ENCODE measurements at regions not wholly inside any gene's neighbourhood (a gene's known extent, or its start where the extent isn't known, plus 50 kb on each side); places are given as distances from the start of the nearest gene placed in this dataset.
"Not testable (repeated sequence)": the region's sequence is repeated elsewhere in the genome, so short reads cannot be mapped to it uniquely, and the experiment has no call there.

- no TSS peak for BruUV-seq (replicated peaks)
- H3K4me3 Mint-ChIP-seq (ENCODE audit: low read depth, unreplicated experiment): no peak overlapping the region
- CTCF ChIA-PET: interaction anchor here (0.5 to 6.6 kb wide), 15 partner anchors 17 to 820 kb away, joined by 3 to 118 read pairs (median 3); no protein-coding TSS in a partner anchor
Measured at GRCh38 chr2:71923887-71924533, 223.7 kb downstream of the CYP26B1 start.

DNA sequence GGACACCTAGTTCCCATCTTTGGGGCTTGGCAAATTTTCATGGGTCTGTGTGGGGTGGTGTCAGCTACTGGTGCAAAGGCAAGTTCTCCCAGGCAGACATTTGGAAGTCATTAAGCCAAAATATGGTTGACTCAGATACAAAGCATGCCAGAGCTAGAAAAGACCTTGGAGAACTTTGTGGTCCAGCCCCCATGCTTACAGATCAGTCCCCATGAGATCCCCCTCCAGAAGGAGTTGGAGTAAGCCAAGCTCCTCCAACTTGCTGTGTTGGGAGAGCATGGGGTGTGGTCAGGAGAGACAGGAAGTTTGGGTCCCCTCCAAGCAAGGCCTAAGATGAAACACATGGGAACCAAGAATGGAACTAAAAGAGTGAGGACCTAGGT is 224.5 kb downstream of the CYP26B1 start:
- CTCF ChIA-PET: interaction anchor here (1.3 to 6.6 kb wide), 2 partner anchors 217 to 226 kb away, joined by 3 to 118 read pairs; no protein-coding TSS in a partner anchor
- no peaks in the 10 kb centered on the region for H3K36me3 Mint-ChIP-seq (ENCODE audit: insufficient read depth, unreplicated experiment)
- no peak overlapping the region for H3K27ac Mint-ChIP-seq (ENCODE audit: unreplicated experiment)
- H3K4me3 Mint-ChIP-seq (ENCODE audit: low read depth, unreplicated experiment): no peak overlapping the region
- H3K4me1 Mint-ChIP-seq (ENCODE audit: low read depth, unreplicated experiment): no peaks in the 10 kb centered on the region
- intact Hi-C loops (cut with micrococcal nuclease; ENCODE audit: unreplicated experiment): loop anchor here (5.0 kb wide), 1 partner anchor 824 kb away; no protein-coding TSS in a partner anchor
- peaks cover 18% of the 10 kb centered on the region for H3K27me3 Mint-ChIP-seq (ENCODE audit: unreplicated experiment)
- TF ChIP-seq, protein P1, sequence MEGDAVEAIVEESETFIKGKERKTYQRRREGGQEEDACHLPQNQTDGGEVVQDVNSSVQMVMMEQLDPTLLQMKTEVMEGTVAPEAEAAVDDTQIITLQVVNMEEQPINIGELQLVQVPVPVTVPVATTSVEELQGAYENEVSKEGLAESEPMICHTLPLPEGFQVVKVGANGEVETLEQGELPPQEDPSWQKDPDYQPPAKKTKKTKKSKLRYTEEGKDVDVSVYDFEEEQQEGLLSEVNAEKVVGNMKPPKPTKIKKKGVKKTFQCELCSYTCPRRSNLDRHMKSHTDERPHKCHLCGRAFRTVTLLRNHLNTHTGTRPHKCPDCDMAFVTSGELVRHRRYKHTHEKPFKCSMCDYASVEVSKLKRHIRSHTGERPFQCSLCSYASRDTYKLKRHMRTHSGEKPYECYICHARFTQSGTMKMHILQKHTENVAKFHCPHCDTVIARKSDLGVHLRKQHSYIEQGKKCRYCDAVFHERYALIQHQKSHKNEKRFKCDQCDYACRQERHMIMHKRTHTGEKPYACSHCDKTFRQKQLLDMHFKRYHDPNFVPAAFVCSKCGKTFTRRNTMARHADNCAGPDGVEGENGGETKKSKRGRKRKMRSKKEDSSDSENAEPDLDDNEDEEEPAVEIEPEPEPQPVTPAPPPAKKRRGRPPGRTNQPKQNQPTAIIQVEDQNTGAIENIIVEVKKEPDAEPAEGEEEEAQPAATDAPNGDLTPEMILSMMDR (IDR thresholded peaks at IDR 0.05; ENCODE audit: unreplicated experiment): no peak
- no peak for DNase-seq
- BruUV-seq (replicated peaks): no TSS peak
- H3K9me3 Mint-ChIP-seq (ENCODE audit: low read depth, unreplicated experiment): peaks cover 4% of the 10 kb centered on the region

More at GRCh38 chr2:71923887-71924533, 223.7 kb downstream of the CYP26B1 start:
- Mint-ChIP-seq H3K27ac (ENCODE audit: unreplicated experiment) (no peak overlapping the region), H3K9me3 (ENCODE audit: low read depth, unreplicated experiment) (no peaks in the 10 kb centered on the region), H3K36me3 (ENCODE audit: insufficient read depth, unreplicated experiment) (no peaks in the 10 kb centered on the region), H3K27me3 (ENCODE audit: unreplicated experiment) (peaks cover 18% of the 10 kb centered on the region), H3K4me1 (ENCODE audit: low read depth, unreplicated experiment) (no peaks in the 10 kb centered on the region)
- intact Hi-C loops (cut with micrococcal nuclease; ENCODE audit: unreplicated experiment): loop anchor here (1.0 to 5.0 kb wide), 3 partner anchors 226 to 823 kb away; no protein-coding TSS in a partner anchor
- peak; percentile 77 for DNase-seq
- TF ChIP-seq, protein P1 (IDR thresholded peaks at IDR 0.05; ENCODE audit: unreplicated experiment): peak; percentile 79

DNA sequence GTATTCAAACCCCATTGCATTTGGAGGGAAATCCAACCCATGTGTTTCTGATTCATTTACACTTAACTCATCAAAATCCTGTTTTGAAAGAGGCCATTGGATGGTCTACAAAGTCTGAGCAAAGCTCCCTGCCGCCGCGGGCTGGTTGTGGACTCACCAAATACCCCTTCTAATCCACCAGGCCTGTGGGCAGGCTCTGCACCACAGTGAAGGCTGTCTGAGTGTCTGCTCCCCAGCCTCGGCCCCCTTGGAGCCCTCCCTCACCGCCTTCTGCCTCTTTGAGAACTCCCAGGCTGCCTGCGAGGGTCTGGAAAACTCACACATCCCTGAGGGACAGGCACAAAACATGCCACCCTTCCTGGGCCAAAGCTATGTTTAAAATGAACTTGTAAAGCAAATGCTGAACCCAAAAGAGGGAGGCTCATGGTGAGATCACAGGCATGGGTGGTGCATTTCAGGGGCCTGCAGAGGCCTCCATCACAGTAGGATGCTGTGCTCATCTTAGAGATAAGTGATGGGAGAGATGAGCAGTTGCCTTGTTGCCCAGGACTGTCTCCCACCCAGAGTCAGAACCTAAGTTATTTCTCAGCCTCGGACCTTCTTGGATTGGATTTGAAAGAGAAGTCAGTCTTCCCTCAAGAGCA is 225.0 kb downstream of the CYP26B1 start:
- Mint-ChIP-seq H3K27ac (ENCODE audit: unreplicated experiment) (no peak overlapping the region), H3K36me3 (ENCODE audit: insufficient read depth, unreplicated experiment) (no peaks in the 10 kb centered on the region), H3K9me3 (ENCODE audit: low read depth, unreplicated experiment) (peaks cover 4% of the 10 kb centered on the region), H3K4me1 (ENCODE audit: low read depth, unreplicated experiment) (no peaks in the 10 kb centered on the region), H3K4me3 (ENCODE audit: low read depth, unreplicated experiment) (no peak overlapping the region), H3K27me3 (ENCODE audit: unreplicated experiment) (peaks cover 18% of the 10 kb centered on the region)
- DNase-seq: no peak
- CTCF ChIA-PET: interaction anchor here (6.6 kb wide), 1 partner anchor 227 kb away, joined by 118 read pairs; no protein-coding TSS in a partner anchor
- TF ChIP-seq, protein P1 (IDR thresholded peaks at IDR 0.05; ENCODE audit: unreplicated experiment): no peak
- intact Hi-C loops (cut with micrococcal nuclease; ENCODE audit: unreplicated experiment): loop anchor here (5.0 kb wide), 1 partner anchor 825 kb away; no protein-coding TSS in a partner anchor
- no TSS peak for BruUV-seq (replicated peaks)

DNA sequence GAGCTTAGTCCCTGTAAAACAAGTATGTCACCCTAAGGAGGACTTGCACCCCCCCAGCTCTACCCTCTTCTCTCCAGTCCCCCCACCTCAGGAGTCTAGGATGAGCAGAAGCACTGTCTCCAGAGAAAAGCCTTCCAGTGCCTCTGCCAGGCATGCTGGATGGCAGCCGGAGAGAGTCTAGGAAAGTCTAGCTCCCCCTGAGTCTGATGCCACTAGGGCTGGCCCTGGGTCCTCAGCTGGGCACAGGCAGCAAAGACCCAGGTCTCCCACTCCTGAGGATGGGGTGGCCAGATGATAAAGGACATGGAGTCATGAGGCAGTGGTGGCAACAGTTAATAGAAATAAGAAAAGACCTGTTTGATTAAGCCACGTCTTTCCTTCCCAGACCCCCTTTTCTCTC is 225.6 kb downstream of the CYP26B1 start:
- no TSS peak for BruUV-seq (replicated peaks)
- Mint-ChIP-seq H3K9me3 (ENCODE audit: low read depth, unreplicated experiment) (peaks cover 4% of the 10 kb centered on the region), H3K4me1 (ENCODE audit: low read depth, unreplicated experiment) (no peaks in the 10 kb centered on the region), H3K36me3 (ENCODE audit: insufficient read depth, unreplicated experiment) (no peaks in the 10 kb centered on the region), H3K27ac (ENCODE audit: unreplicated experiment) (no peak overlapping the region), H3K4me3 (ENCODE audit: low read depth, unreplicated experiment) (no peak overlapping the region), H3K27me3 (ENCODE audit: unreplicated experiment) (peaks cover 18% of the 10 kb centered on the region)
- TF ChIP-seq, protein P1 (IDR thresholded peaks at IDR 0.05; ENCODE audit: unreplicated experiment): no peak
- intact Hi-C loops (cut with micrococcal nuclease; ENCODE audit: unreplicated experiment): loop anchor here (5.0 kb wide), 1 partner anchor 825 kb away; no protein-coding TSS in a partner anchor
- CTCF ChIA-PET: interaction anchor here (6.6 kb wide), 1 partner anchor 227 kb away, joined by 118 read pairs; no protein-coding TSS in a partner anchor
- no peak for DNase-seq

DNA sequence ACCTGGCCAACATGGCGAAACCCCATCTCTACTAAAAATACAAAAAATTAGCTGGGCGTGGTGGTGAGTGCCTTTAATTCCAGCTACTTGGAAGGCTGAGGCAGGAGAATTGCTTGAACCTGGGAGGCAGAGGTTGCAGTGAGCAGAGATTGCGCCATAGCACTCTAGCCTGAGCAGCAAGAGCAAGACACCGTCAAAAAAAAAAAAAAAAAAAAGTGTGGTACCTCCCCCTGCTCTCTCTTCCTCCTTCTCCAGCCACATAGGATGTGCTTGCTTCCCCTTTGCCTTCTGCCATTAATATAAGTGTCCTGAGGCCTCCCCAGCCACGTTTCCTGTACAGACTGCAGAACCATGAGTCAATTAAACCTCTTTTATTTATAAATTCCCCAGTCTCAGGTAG is 226.8 kb downstream of the CYP26B1 start:
- H3K4me3 Mint-ChIP-seq (ENCODE audit: low read depth, unreplicated experiment); H3K4me1 Mint-ChIP-seq (ENCODE audit: low read depth, unreplicated experiment); BruUV-seq (replicated peaks); H3K27ac Mint-ChIP-seq (ENCODE audit: unreplicated experiment); DNase-seq; H3K9me3 Mint-ChIP-seq (ENCODE audit: low read depth, unreplicated experiment); H3K36me3 Mint-ChIP-seq (ENCODE audit: insufficient read depth, unreplicated experiment): not testable (repeated sequence)
- peaks cover 18% of the 10 kb centered on the region for H3K27me3 Mint-ChIP-seq (ENCODE audit: unreplicated experiment)
- CTCF ChIA-PET: interaction anchor here (6.6 kb wide), 1 partner anchor 229 kb away, joined by 118 read pairs; no protein-coding TSS in a partner anchor
- intact Hi-C loops (cut with micrococcal nuclease; ENCODE audit: unreplicated experiment): loop anchor here (5.0 kb wide), 1 partner anchor 826 kb away; no protein-coding TSS in a partner anchor

All from Calu3 (cell line).